ENCODE measurements at regions not wholly inside any gene's neighbourhood (a gene's known extent, or its start where the extent isn't known, plus 50 kb on each side); places are given as distances from the start of the nearest gene placed in this dataset.

GRCh38 chr5:101721543-101721942 is 574.5 kb downstream of the SLCO4C1 start:
- TF ChIP-seq CTCF (IDR thresholded peaks at IDR 0.05; ENCODE audit: low read depth, low read length) (no peak), POLR2A (IDR thresholded peaks at IDR 0.05; ENCODE audit: extremely low read depth, insufficient read length) (no peak)
